SK-N-DZ (cell line): ENCODE measurements at regions not wholly inside any gene's neighbourhood (a gene's known extent, or its start where the extent isn't known, plus 50 kb on each side); places are given as distances from the start of the nearest gene placed in this dataset.

Experiments
- DNase-seq: peaks from one replicate; pipeline ENCODE4 v3.0.0-alpha.2; 2015; ENCODE audit warnings: low spot score

DNA sequence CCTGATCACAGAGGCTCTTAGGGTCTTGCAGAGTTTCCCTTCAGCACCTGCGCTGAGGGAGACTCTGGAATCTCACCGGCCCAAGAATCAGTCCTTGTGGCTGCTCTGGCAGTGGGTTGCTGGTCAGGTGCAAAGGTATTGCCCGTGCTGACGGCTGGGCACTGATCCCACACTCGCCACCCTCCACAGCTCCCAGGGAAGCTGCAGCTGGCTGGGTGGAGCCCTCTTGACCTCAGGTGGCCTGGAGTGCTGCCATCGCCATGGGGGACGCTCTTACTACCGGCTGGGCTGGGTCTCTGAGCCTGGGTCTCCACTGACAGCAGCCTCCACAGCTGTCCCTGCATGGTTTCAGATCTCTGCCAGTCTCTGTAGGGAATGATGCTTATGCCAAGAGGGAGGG, 52.6 kb upstream of the EPHB3 start:
- no peak for DNase-seq

DNA sequence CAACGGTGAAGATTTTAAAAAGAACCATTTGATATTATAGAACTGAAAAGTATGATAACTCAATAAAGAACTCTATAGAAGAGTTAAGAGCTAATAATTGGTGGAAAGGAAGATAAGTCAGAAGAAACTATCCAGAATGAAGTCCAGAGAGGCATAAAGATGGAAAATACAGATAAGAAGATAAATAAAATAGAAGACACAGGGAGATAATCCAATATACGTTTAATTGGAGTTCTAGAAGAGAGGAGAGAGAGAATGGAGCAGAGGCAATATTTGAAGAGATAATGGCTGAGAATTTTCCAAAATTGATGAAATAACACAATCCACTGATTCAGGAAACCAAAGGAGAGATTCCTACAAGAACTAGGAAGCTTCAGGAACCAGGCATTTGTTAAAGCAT, 49.8 kb upstream of the EPHB3 start:
- no peak for DNase-seq
